ENCODE measurements at regions not wholly inside any gene's neighbourhood (a gene's known extent, or its start where the extent isn't known, plus 50 kb on each side); places are given as distances from the start of the nearest gene placed in this dataset.

DNA sequence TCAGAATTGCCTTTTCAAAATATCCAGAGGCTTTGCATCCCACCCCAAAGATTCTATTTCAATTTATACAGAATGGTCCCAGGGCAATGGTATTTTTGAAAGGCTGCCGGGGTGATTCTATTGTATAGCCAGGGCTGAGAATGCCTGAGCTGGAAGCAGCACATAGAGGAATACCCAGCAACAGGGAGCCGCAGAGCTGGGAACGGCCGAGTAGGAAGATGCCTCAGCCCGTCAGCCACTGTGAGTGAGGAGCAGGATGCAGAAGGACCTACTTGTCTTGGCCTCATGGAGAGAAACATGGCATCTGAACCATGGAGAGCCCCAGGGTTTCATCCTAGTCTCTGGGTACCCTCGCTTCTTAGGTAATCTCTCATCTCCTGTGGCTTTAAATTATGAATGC is 170.8 kb upstream of the FHL2 start:
- no peaks in the 10 kb centered on the region for H3K27me3 ChIP-seq (ENCODE audit: control insufficient read depth, insufficient read depth, low read length)
- no peak overlapping the region for H3K4me3 ChIP-seq (ENCODE audit: low read depth, low read length)
- no peaks in the 10 kb centered on the region for H3K4me1 ChIP-seq
- H3K27ac ChIP-seq: no peak overlapping the region
- TF ChIP-seq, protein P1, sequence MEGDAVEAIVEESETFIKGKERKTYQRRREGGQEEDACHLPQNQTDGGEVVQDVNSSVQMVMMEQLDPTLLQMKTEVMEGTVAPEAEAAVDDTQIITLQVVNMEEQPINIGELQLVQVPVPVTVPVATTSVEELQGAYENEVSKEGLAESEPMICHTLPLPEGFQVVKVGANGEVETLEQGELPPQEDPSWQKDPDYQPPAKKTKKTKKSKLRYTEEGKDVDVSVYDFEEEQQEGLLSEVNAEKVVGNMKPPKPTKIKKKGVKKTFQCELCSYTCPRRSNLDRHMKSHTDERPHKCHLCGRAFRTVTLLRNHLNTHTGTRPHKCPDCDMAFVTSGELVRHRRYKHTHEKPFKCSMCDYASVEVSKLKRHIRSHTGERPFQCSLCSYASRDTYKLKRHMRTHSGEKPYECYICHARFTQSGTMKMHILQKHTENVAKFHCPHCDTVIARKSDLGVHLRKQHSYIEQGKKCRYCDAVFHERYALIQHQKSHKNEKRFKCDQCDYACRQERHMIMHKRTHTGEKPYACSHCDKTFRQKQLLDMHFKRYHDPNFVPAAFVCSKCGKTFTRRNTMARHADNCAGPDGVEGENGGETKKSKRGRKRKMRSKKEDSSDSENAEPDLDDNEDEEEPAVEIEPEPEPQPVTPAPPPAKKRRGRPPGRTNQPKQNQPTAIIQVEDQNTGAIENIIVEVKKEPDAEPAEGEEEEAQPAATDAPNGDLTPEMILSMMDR (IDR thresholded peaks at IDR 0.05): no peak
- H2AFZ ChIP-seq: no peak overlapping the region
- H3K36me3 ChIP-seq (ENCODE audit: control insufficient read depth, insufficient read depth, low read length): no peaks in the 10 kb centered on the region
- no peaks in the 10 kb centered on the region for H3K79me2 ChIP-seq
- no peak overlapping the region for H3K9ac ChIP-seq
- H3K9me3 ChIP-seq (ENCODE audit: control insufficient read depth, low read length): no peaks in the 10 kb centered on the region
- no peak overlapping the region for H3K4me2 ChIP-seq (ENCODE audit: low read length)

DNA sequence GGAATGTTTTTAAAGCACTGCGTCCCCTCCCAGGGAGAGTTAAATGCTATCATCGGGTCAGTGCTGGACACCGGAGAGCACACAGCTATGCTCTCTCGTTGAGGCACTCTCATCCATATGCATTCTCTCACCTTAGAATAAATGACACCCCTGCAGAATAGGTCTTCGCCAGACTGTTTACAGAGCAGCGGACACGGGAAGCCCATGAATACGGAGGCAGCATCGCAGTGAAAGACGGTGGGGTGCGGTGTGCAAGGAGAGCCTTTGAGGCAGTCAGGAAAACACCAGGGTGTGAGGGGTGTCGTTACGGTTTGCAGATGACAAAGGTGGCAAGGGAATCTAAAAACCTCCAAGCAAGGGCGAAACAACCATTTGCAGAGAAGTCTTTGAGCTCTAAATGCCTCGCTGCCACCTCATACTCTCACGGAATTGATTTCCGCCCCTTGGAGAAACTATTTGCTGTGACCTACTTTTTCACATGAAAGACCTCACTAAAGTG is 169.2 kb upstream of the FHL2 start:
- TF ChIP-seq, protein P1 (IDR thresholded peaks at IDR 0.05): no peak
- Histone ChIP-seq H3K4me3 (ENCODE audit: low read depth, low read length) (no peak overlapping the region), H2AFZ (peak overlapping the region; percentile 35), H3K27ac (no peak overlapping the region), H3K36me3 (ENCODE audit: control insufficient read depth, insufficient read depth, low read length) (no peaks in the 10 kb centered on the region), H3K4me1 (no peaks in the 10 kb centered on the region), H3K27me3 (ENCODE audit: control insufficient read depth, insufficient read depth, low read length) (no peaks in the 10 kb centered on the region), H3K4me2 (ENCODE audit: low read length) (no peak overlapping the region), H3K9ac (no peak overlapping the region), H3K9me3 (ENCODE audit: control insufficient read depth, low read length) (no peaks in the 10 kb centered on the region), H3K79me2 (no peaks in the 10 kb centered on the region)

DNA sequence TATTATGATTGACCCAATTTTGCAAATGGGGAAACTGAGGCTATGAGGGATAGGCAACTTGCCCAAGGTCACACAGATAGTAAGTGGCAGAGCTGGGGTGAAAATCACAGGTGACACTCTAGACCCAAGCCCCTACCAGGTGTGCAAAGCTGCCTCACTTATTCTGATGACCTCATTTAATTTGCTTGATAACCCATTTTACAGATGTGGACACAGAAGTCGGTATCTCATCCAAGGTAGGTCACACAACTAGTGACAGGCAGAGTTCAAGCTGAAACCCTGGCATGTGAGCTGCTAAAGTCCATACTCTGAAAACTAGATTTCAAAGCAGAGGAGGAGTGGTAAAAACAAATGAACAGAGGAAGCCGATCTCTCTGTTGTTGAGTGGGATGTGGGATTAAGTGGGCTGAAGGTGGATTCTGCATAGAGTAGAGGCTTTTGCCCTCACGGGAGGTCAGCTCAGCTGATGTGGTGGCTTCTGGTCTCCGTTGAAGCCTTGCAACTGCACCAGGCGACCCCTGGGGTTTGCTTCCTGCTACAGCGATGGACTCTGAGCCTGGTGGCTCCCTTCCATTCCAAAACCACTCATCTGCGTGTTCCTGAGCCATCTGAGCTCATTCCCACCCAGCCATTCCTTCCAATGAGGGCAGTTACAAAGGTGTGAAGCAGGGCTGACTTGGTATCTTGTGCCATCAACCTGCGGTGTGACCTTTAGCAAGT is 164.3 kb upstream of the FHL2 start:
- Histone ChIP-seq H3K4me1 (no peaks in the 10 kb centered on the region), H3K9ac (no peak overlapping the region), H3K79me2 (no peaks in the 10 kb centered on the region), H3K9me3 (ENCODE audit: control insufficient read depth, low read length) (no peaks in the 10 kb centered on the region), H3K4me3 (ENCODE audit: low read depth, low read length) (no peak overlapping the region), H3K27me3 (ENCODE audit: control insufficient read depth, insufficient read depth, low read length) (no peaks in the 10 kb centered on the region), H2AFZ (no peak overlapping the region), H3K36me3 (ENCODE audit: control insufficient read depth, insufficient read depth, low read length) (no peaks in the 10 kb centered on the region), H3K27ac (no peak overlapping the region), H3K4me2 (ENCODE audit: low read length) (no peak overlapping the region)
- TF ChIP-seq, protein P1 (IDR thresholded peaks at IDR 0.05): no peak

DNA sequence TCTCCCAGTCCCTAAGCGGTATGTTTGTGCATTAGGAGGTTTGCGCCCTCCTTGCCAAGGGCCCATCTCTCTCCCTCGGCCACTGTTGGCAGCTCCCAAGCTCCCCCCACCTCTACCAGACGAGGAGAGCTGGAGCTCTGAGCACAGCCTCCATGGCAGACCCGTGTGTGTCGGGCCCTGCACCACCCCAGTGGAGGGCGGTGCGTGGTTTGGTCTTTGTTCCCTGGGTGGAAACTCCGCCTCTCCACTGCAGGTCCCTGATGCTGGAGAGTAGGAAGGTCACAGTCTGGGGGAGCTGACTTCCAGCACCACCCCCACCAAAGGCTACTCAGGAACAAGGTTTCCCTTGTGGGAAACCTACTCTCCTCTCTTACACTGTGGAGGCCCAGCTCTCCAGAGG is 162.6 kb upstream of the FHL2 start:
- H3K4me3 ChIP-seq (ENCODE audit: low read depth, low read length): no peak overlapping the region
- no peak overlapping the region for H3K9ac ChIP-seq
- H3K27ac ChIP-seq: no peak overlapping the region
- no peak overlapping the region for H2AFZ ChIP-seq
- H3K27me3 ChIP-seq (ENCODE audit: control insufficient read depth, insufficient read depth, low read length): no peaks in the 10 kb centered on the region
- H3K4me2 ChIP-seq (ENCODE audit: low read length): no peak overlapping the region
- H3K4me1 ChIP-seq: no peaks in the 10 kb centered on the region
- TF ChIP-seq, protein P1 (IDR thresholded peaks at IDR 0.05): no peak
- no peaks in the 10 kb centered on the region for H3K9me3 ChIP-seq (ENCODE audit: control insufficient read depth, low read length)
- H3K36me3 ChIP-seq (ENCODE audit: control insufficient read depth, insufficient read depth, low read length): no peaks in the 10 kb centered on the region
- no peaks in the 10 kb centered on the region for H3K79me2 ChIP-seq

DNA sequence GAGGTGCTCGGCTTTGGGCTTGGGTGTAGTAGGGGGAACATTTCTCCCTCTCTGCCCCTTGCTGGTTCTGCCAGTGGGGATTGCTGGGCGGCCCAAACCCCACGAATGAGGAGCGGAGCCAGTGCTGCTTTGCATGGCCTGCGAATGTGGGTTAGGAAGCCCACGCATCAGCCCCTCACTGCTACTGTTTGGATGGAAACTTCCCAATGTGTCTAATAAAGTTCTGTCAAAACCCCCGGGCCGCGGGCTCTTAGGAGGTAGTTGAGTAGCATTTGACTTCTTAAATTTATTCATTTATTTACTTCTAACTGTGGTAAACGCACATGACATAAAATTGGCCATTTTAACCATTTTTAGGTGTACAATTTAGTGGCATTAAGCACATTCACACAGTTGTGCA is 161.3 kb upstream of the FHL2 start:
- H3K9ac ChIP-seq: no peak overlapping the region
- no peaks in the 10 kb centered on the region for H3K36me3 ChIP-seq (ENCODE audit: control insufficient read depth, insufficient read depth, low read length)
- no peaks in the 10 kb centered on the region for H3K9me3 ChIP-seq (ENCODE audit: control insufficient read depth, low read length)
- no peaks in the 10 kb centered on the region for H3K79me2 ChIP-seq
- H3K4me3 ChIP-seq (ENCODE audit: low read depth, low read length): no peak overlapping the region
- no peaks in the 10 kb centered on the region for H3K27me3 ChIP-seq (ENCODE audit: control insufficient read depth, insufficient read depth, low read length)
- no peak overlapping the region for H3K27ac ChIP-seq
- no peak overlapping the region for H3K4me2 ChIP-seq (ENCODE audit: low read length)
- no peaks in the 10 kb centered on the region for H3K4me1 ChIP-seq
- no peak overlapping the region for H2AFZ ChIP-seq
- TF ChIP-seq, protein P1 (IDR thresholded peaks at IDR 0.05): no peak
